ENCODE measurements at regions not wholly inside any gene's neighbourhood (a gene's known extent, or its start where the extent isn't known, plus 50 kb on each side); places are given as distances from the start of the nearest gene placed in this dataset.

- TF ChIP-seq POLR2A (IDR thresholded peaks at IDR 0.05; ENCODE audit: low read depth, low read length): no peak
- TF ChIP-seq TAF1 (IDR thresholded peaks at IDR 0.05; ENCODE audit: low read depth, low read length): no peak
- no peak for TF ChIP-seq POU2F2 (IDR thresholded peaks at IDR 0.05; ENCODE audit: low read depth, low read length)
Measured at GRCh38 chr2:235223011-235223410, 270.8 kb upstream of the AGAP1 start.

Data from GM12891 (cell line).